ENCODE measurements at regions not wholly inside any gene's neighbourhood (a gene's known extent, or its start where the extent isn't known, plus 50 kb on each side); places are given as distances from the start of the nearest gene placed in this dataset.

DNA sequence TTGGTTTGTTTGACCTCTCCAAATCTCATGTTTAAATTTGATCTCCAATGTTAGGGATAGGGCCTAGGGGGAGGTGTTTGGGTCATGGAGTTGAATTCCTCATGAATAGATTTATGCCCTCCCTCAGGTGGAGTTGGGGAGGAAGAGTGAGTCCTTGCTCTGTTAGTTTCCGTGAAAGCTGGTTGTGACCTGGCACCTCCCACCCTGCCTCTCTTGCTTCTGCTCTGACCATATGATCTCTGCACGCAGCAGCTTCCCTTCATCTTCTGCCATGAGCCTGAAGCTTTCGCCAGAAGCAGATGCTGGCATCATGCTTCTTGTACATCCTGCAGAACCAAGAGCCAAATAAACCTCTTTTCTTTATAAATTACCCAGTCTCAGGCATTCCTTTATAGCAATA is 231.6 kb upstream of the ERBB4 start:
- Mint-ChIP-seq H3K4me1 (no peaks in the 10 kb centered on the region), H3K27me3 (ENCODE audit: low read depth in 3 of 3) (peaks cover 0 to 4% (median 2%) of the 10 kb centered on the region in 3 donors), H3K27ac (no peak overlapping the region), H3K9me3 (no peaks in the 10 kb centered on the region), H3K4me3 (no peak overlapping the region), H3K36me3 (no peaks in the 10 kb centered on the region)
- 100% methylated on average over 1 of the region's 3 CpGs for WGBS (ENCODE audit: insufficient coverage)
- Histone ChIP-seq H3K36me3 (replicated peaks in 1 of 2; ENCODE audit: control insufficient read depth in 1 of 2, insufficient read depth in 2 of 2, low read length in 2 of 2) (no peaks in the 10 kb centered on the region), H3K9me3 (replicated peaks in 1 of 2; ENCODE audit: control insufficient read depth in 1 of 2, insufficient read depth in 1 of 2, low read length in 2 of 2) (no peaks in the 10 kb centered on the region), H4K20me1 (ENCODE audit: insufficient read depth, low read length) (no peaks in the 10 kb centered on the region), H3K9ac (ENCODE audit: insufficient read depth, low read length, poor library complexity, severe bottlenecking) (no peak overlapping the region), H2AFZ (ENCODE audit: insufficient read depth, low read depth, low read length, poor library complexity, severe bottlenecking) (no peak overlapping the region), H3K27me3 (ENCODE audit: control insufficient read depth in 2 of 2, insufficient read depth in 2 of 2, low read length in 2 of 2) (no peaks in the 10 kb centered on the region), H3K79me2 (ENCODE audit: insufficient read depth, low read length) (no peaks in the 10 kb centered on the region), H3K4me3 (replicated peaks in 1 of 3; ENCODE audit: low read depth in 2 of 3, low read length in 3 of 3) (no peak overlapping the region), H3K4me2 (replicated peaks; ENCODE audit: extremely low read depth, low read length, poor library complexity, severe bottlenecking) (no peak overlapping the region), H3K4me1 (ENCODE audit: control insufficient read depth in 1 of 2, insufficient read depth in 2 of 2, low read length in 2 of 2) (no peaks in the 10 kb centered on the region), H3K27ac (ENCODE audit: low read depth in 1 of 2, low read length in 2 of 2) (no peak overlapping the region)
- DNase-seq, result no peak
- TF ChIP-seq, protein P1, sequence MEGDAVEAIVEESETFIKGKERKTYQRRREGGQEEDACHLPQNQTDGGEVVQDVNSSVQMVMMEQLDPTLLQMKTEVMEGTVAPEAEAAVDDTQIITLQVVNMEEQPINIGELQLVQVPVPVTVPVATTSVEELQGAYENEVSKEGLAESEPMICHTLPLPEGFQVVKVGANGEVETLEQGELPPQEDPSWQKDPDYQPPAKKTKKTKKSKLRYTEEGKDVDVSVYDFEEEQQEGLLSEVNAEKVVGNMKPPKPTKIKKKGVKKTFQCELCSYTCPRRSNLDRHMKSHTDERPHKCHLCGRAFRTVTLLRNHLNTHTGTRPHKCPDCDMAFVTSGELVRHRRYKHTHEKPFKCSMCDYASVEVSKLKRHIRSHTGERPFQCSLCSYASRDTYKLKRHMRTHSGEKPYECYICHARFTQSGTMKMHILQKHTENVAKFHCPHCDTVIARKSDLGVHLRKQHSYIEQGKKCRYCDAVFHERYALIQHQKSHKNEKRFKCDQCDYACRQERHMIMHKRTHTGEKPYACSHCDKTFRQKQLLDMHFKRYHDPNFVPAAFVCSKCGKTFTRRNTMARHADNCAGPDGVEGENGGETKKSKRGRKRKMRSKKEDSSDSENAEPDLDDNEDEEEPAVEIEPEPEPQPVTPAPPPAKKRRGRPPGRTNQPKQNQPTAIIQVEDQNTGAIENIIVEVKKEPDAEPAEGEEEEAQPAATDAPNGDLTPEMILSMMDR (IDR thresholded peaks at IDR 0.05), result no peak
- intact Hi-C loops (cut with micrococcal nuclease), result no loop called here

DNA sequence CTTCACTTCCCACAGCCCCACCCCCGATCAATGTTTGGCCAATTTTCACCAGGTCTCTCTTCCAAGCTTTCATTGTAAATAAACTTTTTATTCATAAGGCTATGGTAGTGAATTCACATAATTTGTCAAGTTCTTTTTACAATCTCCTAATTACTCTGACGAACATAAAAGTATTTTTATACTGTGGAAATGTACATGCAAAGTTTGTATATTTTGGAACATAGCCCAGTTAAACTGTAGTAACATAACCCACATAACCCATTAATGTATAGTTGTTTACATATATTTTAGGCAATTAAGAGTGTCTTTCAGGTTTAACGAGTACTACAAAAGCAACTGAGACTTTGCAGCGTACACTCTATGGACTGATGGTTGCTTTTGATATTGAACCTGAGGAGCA is 228.3 kb upstream of the ERBB4 start:
- Histone ChIP-seq H2AFZ (ENCODE audit: insufficient read depth, low read depth, low read length, poor library complexity, severe bottlenecking) (no peak overlapping the region), H3K9ac (ENCODE audit: insufficient read depth, low read length, poor library complexity, severe bottlenecking) (no peak overlapping the region), H3K36me3 (replicated peaks in 1 of 2; ENCODE audit: control insufficient read depth in 1 of 2, insufficient read depth in 2 of 2, low read length in 2 of 2) (no peaks in the 10 kb centered on the region), H3K9me3 (replicated peaks in 1 of 2; ENCODE audit: control insufficient read depth in 1 of 2, insufficient read depth in 1 of 2, low read length in 2 of 2) (no peaks in the 10 kb centered on the region), H3K79me2 (ENCODE audit: insufficient read depth, low read length) (no peaks in the 10 kb centered on the region), H3K4me1 (ENCODE audit: control insufficient read depth in 1 of 2, insufficient read depth in 2 of 2, low read length in 2 of 2) (no peaks in the 10 kb centered on the region), H4K20me1 (ENCODE audit: insufficient read depth, low read length) (no peaks in the 10 kb centered on the region), H3K4me2 (replicated peaks; ENCODE audit: extremely low read depth, low read length, poor library complexity, severe bottlenecking) (no peak overlapping the region), H3K4me3 (replicated peaks in 1 of 3; ENCODE audit: low read depth in 2 of 3, low read length in 3 of 3) (no peak overlapping the region), H3K27ac (ENCODE audit: low read depth in 1 of 2, low read length in 2 of 2) (no peak overlapping the region), H3K27me3 (ENCODE audit: control insufficient read depth in 2 of 2, insufficient read depth in 2 of 2, low read length in 2 of 2) (no peaks in the 10 kb centered on the region)
- Mint-ChIP-seq H3K4me3 (no peak overlapping the region), H3K27ac (no peak overlapping the region), H3K4me1 (no peaks in the 10 kb centered on the region), H3K9me3 (peaks cover 0 to 4% (median 0%) of the 10 kb centered on the region in 7 donors), H3K36me3 (no peaks in the 10 kb centered on the region), H3K27me3 (ENCODE audit: low read depth in 3 of 3) (peaks cover 0 to 4% (median 2%) of the 10 kb centered on the region in 3 donors)
- TF ChIP-seq, protein P1 (IDR thresholded peaks at IDR 0.05), result no peak
- intact Hi-C loops (cut with micrococcal nuclease), result no loop called here
- no peak for DNase-seq
- WGBS (ENCODE audit: insufficient coverage), result 92% methylated on average over 2 of the region's 4 CpGs
